Left ventricle myocardium inferior (tissue), 1 donor: ENCODE measurements at regions not wholly inside any gene's neighbourhood (a gene's known extent, or its start where the extent isn't known, plus 50 kb on each side); places are given as distances from the start of the nearest gene placed in this dataset.

ENCODE experiments used
- DNase-seq: peaks from one replicate; pipeline ENCODE4 v3.0.0-alpha.2; 2020
- H3K27ac ChIP-seq: fragments of 200-600 bp; replicated peaks from 2 replicates; pipeline ENCODE4 v1.8.0; 2021
- H3K27me3 ChIP-seq: fragments of 200-600 bp; 2 replicates; pipeline ENCODE4 v1.8.0; 2021; ENCODE audit warnings: low read depth
- H3K36me3 ChIP-seq: fragments of 200-600 bp; 2 replicates; pipeline ENCODE4 v1.8.0; 2021
- H3K4me1 ChIP-seq: fragments of 200-600 bp; 2 replicates; pipeline ENCODE4 v1.8.0; 2021
- H3K4me3 ChIP-seq: fragments of 200-600 bp; 2 replicates; pipeline ENCODE4 v1.8.0; 2021; ENCODE audit warnings: mild to moderate bottlenecking, moderate library complexity
- H3K9me3 ChIP-seq: fragments of 200-600 bp; replicated peaks from 2 replicates; pipeline ENCODE4 v1.8.0; 2021
- CTCF ChIP-seq: fragments of 200-600 bp; IDR thresholded peaks from 2 replicates; pipeline ENCODE4 v1.8.0; 2021; ENCODE audit warnings: antibody characterized with exemption, mild to moderate bottlenecking, borderline replicate concordance
- intact Hi-C: fragments of 100-400 bp; cut with micrococcal nuclease; formaldehyde crosslinking; loops from one replicate; pipeline ENCODE4 v1.11.0; 2022
- donor health status: DM: no; HTN: yes; CAD: no; lungs with severe emphysema.

GRCh38 chr21:15999741-16000140 lies 270.0 kb downstream of the USP25 start:
- no peak for DNase-seq
- intact Hi-C loops = no loop called here

GRCh38 chr21:16002874-16003466 lies 273.2 kb downstream of the USP25 start:
- intact Hi-C loops = no loop called here
- Histone ChIP-seq H3K36me3 (no peaks in the 10 kb centered on the region), H3K27ac (no peak overlapping the region), H3K4me3 (no peak overlapping the region), H3K9me3 (no peaks in the 10 kb centered on the region), H3K4me1 (no peaks in the 10 kb centered on the region), H3K27me3 (no peaks in the 10 kb centered on the region)
- TF ChIP-seq CTCF = peak; percentile 49
- no peak for DNase-seq

More at GRCh38 chr21:15999741-16000140, 270.0 kb downstream of the USP25 start:
- Histone ChIP-seq H3K27me3 (no peaks in the 10 kb centered on the region), H3K9me3 (no peaks in the 10 kb centered on the region), H3K27ac (no peak overlapping the region), H3K4me1 (no peaks in the 10 kb centered on the region), H3K36me3 (no peaks in the 10 kb centered on the region), H3K4me3 (no peak overlapping the region)
- no peak for TF ChIP-seq CTCF

GRCh38 chr21:16004086-16004485 lies 274.3 kb downstream of the USP25 start:
- H3K27me3 ChIP-seq = no peaks in the 10 kb centered on the region
- H3K36me3 ChIP-seq = no peaks in the 10 kb centered on the region
- H3K27ac ChIP-seq = no peak overlapping the region
- TF ChIP-seq CTCF = no peak
- no peaks in the 10 kb centered on the region for H3K9me3 ChIP-seq
- no peak overlapping the region for H3K4me3 ChIP-seq
- intact Hi-C loops = no loop called here
- H3K4me1 ChIP-seq = no peaks in the 10 kb centered on the region
- DNase-seq = no peak

GRCh38 chr21:16004523-16004922 lies 274.7 kb downstream of the USP25 start:
- DNase-seq = no peak
- Histone ChIP-seq H3K4me3 (no peak overlapping the region), H3K27me3 (no peaks in the 10 kb centered on the region), H3K36me3 (no peaks in the 10 kb centered on the region), H3K9me3 (no peaks in the 10 kb centered on the region), H3K4me1 (no peaks in the 10 kb centered on the region), H3K27ac (no peak overlapping the region)
- TF ChIP-seq CTCF = no peak
- intact Hi-C loops = no loop called here

GRCh38 chr21:16005996-16006395 lies 276.2 kb downstream of the USP25 start:
- intact Hi-C loops = no loop called here
- H3K9me3 ChIP-seq = peaks cover 15% of the 10 kb centered on the region
- no peak for DNase-seq
- H3K36me3 ChIP-seq = no peaks in the 10 kb centered on the region
- H3K4me1 ChIP-seq = no peaks in the 10 kb centered on the region
- no peak for TF ChIP-seq CTCF
- H3K27me3 ChIP-seq = no peaks in the 10 kb centered on the region
- no peak overlapping the region for H3K27ac ChIP-seq
- H3K4me3 ChIP-seq = no peak overlapping the region
